ENCODE measurements at regions not wholly inside any gene's neighbourhood (a gene's known extent, or its start where the extent isn't known, plus 50 kb on each side); places are given as distances from the start of the nearest gene placed in this dataset.

GRCh38 chr13:76292726-76293125, 593.5 kb downstream of the KCTD12 start:
- H2BK15ac ChIP-seq (ENCODE audit: low read length) = no peak overlapping the region
- no peak overlapping the region for H2BK20ac ChIP-seq (ENCODE audit: low read length)
- H4K5ac ChIP-seq (ENCODE audit: insufficient read length, low read depth, low read length) = no peak overlapping the region
- no peak overlapping the region for H2BK5ac ChIP-seq (ENCODE audit: low read depth, low read length)
- H3K4me2 ChIP-seq (ENCODE audit: insufficient read depth in 1 of 2, low read depth in 2 of 2, low read length in 2 of 2) = no peak overlapping the region
- no peak overlapping the region for H3K18ac ChIP-seq (ENCODE audit: extremely low read depth, low read length)
- H3K23ac ChIP-seq (ENCODE audit: insufficient read length) = no peak overlapping the region
- no peak overlapping the region for H4K91ac ChIP-seq (replicated peaks; ENCODE audit: insufficient read length, low read length)
- H3K56ac ChIP-seq (replicated peaks; ENCODE audit: insufficient read length, low read depth, low read length) = no peak overlapping the region
- H3K23me2 ChIP-seq (ENCODE audit: low read depth, low read length) = no peaks in the 10 kb centered on the region
- H4K8ac ChIP-seq (ENCODE audit: extremely low read depth, insufficient read depth, low read length) = no peak overlapping the region
- H2BK12ac ChIP-seq (ENCODE audit: low read depth, low read length) = no peak overlapping the region
- 94% methylated on average over 3 of the region's 3 CpGs; no CpG with 5 or more reads in 1 of the 2 experiments for WGBS, 2 experiments (ENCODE audit: extremely low coverage in 1 of 2, insufficient coverage in 1 of 2, insufficient read length in 1 of 2, insufficient replicate concordance in 2 of 2, low coverage in 1 of 2, low lambda C conversion rate in 2 of 2, missing lambda C conversion rate in 1 of 2)
- H3K4me1 ChIP-seq (replicated peaks in 1 of 4; ENCODE audit: control insufficient read depth in 3 of 4, insufficient read depth in 4 of 4, low read length in 3 of 4) = peaks cover 0 to 5% (median 0%) of the 10 kb centered on the region in 4 experiments; a peak in 1 of 7 replicates
- ChIA-PET POLR2A (ENCODE audit: partially characterized antibody) (no interaction called here), CTCF (ENCODE audit: partially characterized antibody) (no interaction called here)
- peaks cover 0 to 7% of the 10 kb centered on the region in 2 experiments; a peak in 1 of 4 replicates for H3K9me3 ChIP-seq (ENCODE audit: insufficient read depth in 2 of 2, low read depth in 1 of 2, low read length in 1 of 2)
- H2AK5ac ChIP-seq (ENCODE audit: low read depth, low read length) = no peak overlapping the region
- H4K20me1 ChIP-seq (replicated peaks in 1 of 2; ENCODE audit: control insufficient read depth in 1 of 2, insufficient read depth in 2 of 2, low read length in 2 of 2) = no peaks in the 10 kb centered on the region
- H3K36me3 ChIP-seq (ENCODE audit: control insufficient read depth in 2 of 4, insufficient read depth in 4 of 4, low read length in 3 of 4) = peaks cover 0 to 2% (median 0%) of the 10 kb centered on the region in 4 experiments; a peak in 1 of 8 replicates
- no peak overlapping the region for H3K4ac ChIP-seq (replicated peaks; ENCODE audit: insufficient read length, low read depth, low read length)
- H2BK120ac ChIP-seq (replicated peaks; ENCODE audit: low read depth, low read length) = no peak overlapping the region
- no peaks in the 10 kb centered on the region for H3K79me2 ChIP-seq (ENCODE audit: control insufficient read depth in 1 of 2, insufficient read depth in 2 of 2, low read length in 2 of 2)
- FAIRE-seq (no peak), DNase-seq (ENCODE audit: low read depth in 1 of 2, low spot score in 2 of 2) (no peak)
- no peak overlapping the region for H3K27ac ChIP-seq (ENCODE audit: low read depth, low read length)
- no peaks in the 10 kb centered on the region for H3K79me1 ChIP-seq (ENCODE audit: low read depth, low read length)
- H3K14ac ChIP-seq (ENCODE audit: insufficient read length) = no peak overlapping the region
- H2AFZ ChIP-seq (ENCODE audit: low read length) = no peak overlapping the region
- H3K4me3 ChIP-seq (ENCODE audit: extremely low read depth in 1 of 4, insufficient read depth in 2 of 4, low read depth in 3 of 4, low read length in 4 of 4) = no peak overlapping the region
- TF ChIP-seq EP300 (IDR thresholded peaks at IDR 0.05; ENCODE audit: borderline replicate concordance in 1 of 2, low read depth in 2 of 2, low read length in 2 of 2) = no peak
- no peak for TF ChIP-seq SIX5 (IDR thresholded peaks at IDR 0.05; ENCODE audit: low read depth, low read length)
- TF ChIP-seq, protein P1, sequence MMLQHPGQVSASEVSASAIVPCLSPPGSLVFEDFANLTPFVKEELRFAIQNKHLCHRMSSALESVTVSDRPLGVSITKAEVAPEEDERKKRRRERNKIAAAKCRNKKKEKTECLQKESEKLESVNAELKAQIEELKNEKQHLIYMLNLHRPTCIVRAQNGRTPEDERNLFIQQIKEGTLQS (IDR thresholded peaks at IDR 0.05; ENCODE audit: insufficient read depth, low read depth, low read length) = no peak
- TF ChIP-seq CREB1 (IDR thresholded peaks at IDR 0.05) = no peak
- no peak for TF ChIP-seq EZH2 (IDR thresholded peaks at IDR 0.05; ENCODE audit: low read depth, low read length, severe bottlenecking)
- TF ChIP-seq, protein P2, sequence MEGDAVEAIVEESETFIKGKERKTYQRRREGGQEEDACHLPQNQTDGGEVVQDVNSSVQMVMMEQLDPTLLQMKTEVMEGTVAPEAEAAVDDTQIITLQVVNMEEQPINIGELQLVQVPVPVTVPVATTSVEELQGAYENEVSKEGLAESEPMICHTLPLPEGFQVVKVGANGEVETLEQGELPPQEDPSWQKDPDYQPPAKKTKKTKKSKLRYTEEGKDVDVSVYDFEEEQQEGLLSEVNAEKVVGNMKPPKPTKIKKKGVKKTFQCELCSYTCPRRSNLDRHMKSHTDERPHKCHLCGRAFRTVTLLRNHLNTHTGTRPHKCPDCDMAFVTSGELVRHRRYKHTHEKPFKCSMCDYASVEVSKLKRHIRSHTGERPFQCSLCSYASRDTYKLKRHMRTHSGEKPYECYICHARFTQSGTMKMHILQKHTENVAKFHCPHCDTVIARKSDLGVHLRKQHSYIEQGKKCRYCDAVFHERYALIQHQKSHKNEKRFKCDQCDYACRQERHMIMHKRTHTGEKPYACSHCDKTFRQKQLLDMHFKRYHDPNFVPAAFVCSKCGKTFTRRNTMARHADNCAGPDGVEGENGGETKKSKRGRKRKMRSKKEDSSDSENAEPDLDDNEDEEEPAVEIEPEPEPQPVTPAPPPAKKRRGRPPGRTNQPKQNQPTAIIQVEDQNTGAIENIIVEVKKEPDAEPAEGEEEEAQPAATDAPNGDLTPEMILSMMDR (IDR thresholded peaks at IDR 0.05; ENCODE audit: control extremely low read depth in 1 of 3, insufficient read depth in 1 of 3, low read depth in 1 of 3, low read length in 3 of 3) = no peak
- TF ChIP-seq TCF12 (IDR thresholded peaks at IDR 0.05; ENCODE audit: low read depth, low read length) = no peak
- TF ChIP-seq CBX5 (IDR thresholded peaks at IDR 0.05; ENCODE audit: low read depth, low read length) = no peak
- no peak for TF ChIP-seq CBX8 (IDR thresholded peaks at IDR 0.05; ENCODE audit: borderline replicate concordance, low read depth, low read length)
- TF ChIP-seq RAD21 (IDR thresholded peaks at IDR 0.05 in 1 of 2, conservative IDR thresholded peaks at IDR 0.05 in 1 of 2; ENCODE audit: low read depth in 2 of 2, low read length in 2 of 2) = no peak
- H3K9ac ChIP-seq (replicated peaks in 1 of 4; ENCODE audit: extremely low read depth in 1 of 4, low read depth in 3 of 4, low read length in 3 of 4) = no peak overlapping the region
- H3K27me3 ChIP-seq (replicated peaks in 1 of 4; ENCODE audit: control insufficient read depth in 3 of 4, extremely low read depth in 1 of 4, insufficient read depth in 3 of 4, low read length in 3 of 4) = no peaks in the 10 kb centered on the region

All from H1 (cell line).